GM18909 (cell line): ENCODE measurements at regions not wholly inside any gene's neighbourhood (a gene's known extent, or its start where the extent isn't known, plus 50 kb on each side); places are given as distances from the start of the nearest gene placed in this dataset.
A peak's percentile ranks its signal among the peaks of the same experiment; 100 is the strongest.
"Not testable (repeated sequence)": the region's sequence is repeated elsewhere in the genome, so short reads cannot be mapped to it uniquely, and the experiment has no call there.

ENCODE experiments used
- ATAC-seq: cut with Tn5 transposase; IDR thresholded peaks from one replicate; pipeline ENCODE4 v1.9.1; 2021; ENCODE audit warnings: mild to moderate bottlenecking; ENCODE audit not compliant: unreplicated experiment, poor library complexity

DNA sequence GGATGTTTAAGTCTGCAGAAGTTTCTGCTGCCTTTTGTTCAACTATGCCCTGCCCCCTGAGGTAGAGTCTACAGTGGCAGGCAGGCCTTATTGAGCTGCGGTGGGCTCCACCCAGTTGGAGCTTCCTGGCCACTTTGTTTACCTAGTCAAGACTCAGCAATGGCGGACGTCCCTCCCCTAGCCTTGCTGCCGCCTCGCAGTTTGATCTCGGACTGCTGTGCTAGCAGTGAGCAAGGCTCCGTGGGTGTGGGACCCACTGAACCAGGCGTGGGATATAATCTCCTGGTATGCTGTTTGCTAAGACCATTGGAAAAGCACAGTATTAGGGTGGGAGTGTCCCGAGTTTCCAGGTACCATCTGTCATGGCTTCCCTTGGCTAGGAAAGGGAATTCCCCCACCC is 79.4 kb upstream of the RPS6KA6 start:
- not testable (repeated sequence) for ATAC-seq

DNA sequence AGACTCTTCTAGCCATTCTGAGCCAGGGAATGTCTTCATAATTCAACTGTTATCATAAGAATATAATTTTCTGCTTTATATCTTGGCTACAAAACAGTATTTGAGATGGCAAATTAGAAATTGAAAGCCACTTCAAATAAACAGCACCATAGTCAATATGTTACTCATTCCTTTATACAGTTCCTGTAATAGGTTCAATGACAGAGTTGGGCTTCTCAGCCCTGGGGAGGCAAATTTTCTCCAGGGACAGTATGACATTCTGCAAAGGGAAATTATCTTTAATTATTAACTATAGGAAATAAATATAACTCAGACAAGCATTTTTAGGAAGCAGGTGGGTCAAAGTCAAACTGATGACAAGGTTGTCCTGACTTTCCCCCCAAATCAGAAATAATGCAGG is 71.9 kb upstream of the RPS6KA6 start:
- ATAC-seq: no peak

DNA sequence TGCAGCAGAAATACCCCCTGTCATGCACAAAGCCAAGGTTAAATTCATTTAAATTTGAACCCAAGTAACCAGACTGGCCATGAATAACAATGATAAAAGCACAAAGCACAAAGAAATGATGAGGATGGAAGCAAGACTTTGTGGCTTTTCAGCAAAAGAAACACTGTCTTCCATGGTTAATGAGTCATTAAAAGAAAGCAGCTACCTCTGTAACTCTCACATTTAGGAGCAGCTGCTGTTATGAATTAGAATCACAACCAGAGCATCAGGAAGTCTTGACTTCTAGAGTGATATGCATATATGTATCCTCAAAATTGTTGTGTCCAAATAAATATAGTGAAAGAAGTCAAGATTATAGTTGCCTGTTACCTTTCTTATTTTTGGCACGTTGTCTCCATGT is 70.7 kb upstream of the RPS6KA6 start:
- ATAC-seq: peak; percentile 74

DNA sequence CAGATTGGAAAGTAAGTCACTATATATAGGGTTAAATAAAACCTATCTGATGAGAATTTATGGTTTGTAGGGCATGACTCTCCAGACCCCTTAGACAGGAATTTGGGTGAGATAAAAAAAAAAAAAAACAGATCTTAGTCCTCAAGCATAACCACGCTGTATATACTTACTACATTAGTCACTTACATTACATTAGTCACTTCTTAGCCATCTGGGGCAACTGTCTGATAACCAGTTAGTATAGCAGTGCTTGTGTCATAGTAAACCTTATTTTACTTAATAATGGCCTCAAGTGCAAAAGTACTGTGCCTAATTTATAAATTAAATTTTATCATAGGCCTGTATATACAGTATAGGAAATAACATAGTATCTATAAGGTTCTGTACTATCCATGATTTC is 60.2 kb upstream of the RPS6KA6 start:
- ATAC-seq: no peak

DNA sequence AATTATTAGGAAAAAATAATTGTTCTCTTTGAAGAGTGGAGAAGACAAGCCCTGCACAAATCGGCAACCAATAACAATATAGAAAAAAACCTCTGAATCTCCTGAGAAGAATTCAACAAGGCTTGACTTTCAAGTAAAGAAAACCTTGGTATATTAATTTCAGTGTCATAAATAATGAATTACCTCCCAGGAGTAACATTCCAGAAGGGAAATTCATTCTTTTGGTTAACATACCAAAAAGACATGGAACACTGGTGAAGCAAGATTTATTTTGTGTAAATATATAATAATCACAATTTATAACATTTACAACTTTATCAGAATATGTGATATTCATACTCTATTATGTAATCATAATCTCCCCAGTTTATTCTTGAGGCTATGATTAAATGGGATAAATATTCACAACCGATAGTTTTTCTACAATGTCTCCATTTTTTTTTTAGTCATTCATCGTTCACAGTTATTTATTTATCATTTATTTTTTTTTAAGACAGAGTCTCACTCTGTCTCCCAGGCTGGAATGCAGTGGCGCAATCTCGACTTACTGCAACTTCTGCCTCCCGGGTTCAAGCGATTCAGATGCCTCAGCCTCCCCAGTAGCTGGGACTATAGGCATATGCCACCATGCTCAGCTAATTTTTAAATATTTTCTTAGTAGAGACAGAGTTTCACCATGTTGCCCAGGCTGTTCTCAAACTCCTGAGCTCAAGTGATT is 53.0 kb upstream of the RPS6KA6 start:
- ATAC-seq: no peak
